Tibial artery (tissue), 4 donors: ENCODE measurements at regions not wholly inside any gene's neighbourhood (a gene's known extent, or its start where the extent isn't known, plus 50 kb on each side); places are given as distances from the start of the nearest gene placed in this dataset.
A peak's percentile ranks its signal among the peaks of the same experiment; 100 is the strongest.

Source experiments
- DNase-seq, 2 donors: peaks; one replicate each; pipeline ENCODE4 v3.0.0-alpha.2; 2019
- H3K27ac ChIP-seq, 2 donors: fragments of 200-600 bp; sonication (generic) in 1 of 2; 1 replicate in 1 of 2; 2 replicates in 1 of 2; pipeline ENCODE4 v1.5.1; 2018 to 2019; ENCODE audit warnings: mild to moderate bottlenecking in 1 of 2
- H3K27me3 ChIP-seq, 2 donors: fragments of 200-600 bp; sonication (generic) in 1 of 2; one replicate each; pipeline versions ENCODE4 v1.5.1 to v1.6.0; 2016 to 2019
- H3K36me3 ChIP-seq, 3 donors: fragments of 200-600 bp; sonication (generic) in 2 of 3; one replicate each; pipeline ENCODE4 v1.5.1; 2016 to 2019; ENCODE audit warnings: mild to moderate bottlenecking in 2 of 3
- H3K4me1 ChIP-seq, 4 donors: fragments of 200-600 bp; sonication (generic) in 2 of 4; 1 replicate in 3 of 4; 2 replicates in 1 of 4; pipeline ENCODE4 v1.5.1; 2016 to 2019
- H3K4me3 ChIP-seq, 2 donors: fragments of 200-600 bp; sonication (generic) in 1 of 2; 1 replicate in 1 of 2; 2 replicates in 1 of 2; pipeline ENCODE4 v1.5.1; 2018 to 2019; ENCODE audit warnings: mild to moderate bottlenecking in 2 of 2
- H3K9me3 ChIP-seq, 3 donors: fragments of 200-600 bp; sonication (generic) in 1 of 3; one replicate each; pipeline ENCODE4 v1.5.1; 2016 to 2019
- intact Hi-C: fragments of 100-400 bp; cut with DNase I; formaldehyde crosslinking; loops from one replicate; pipeline ENCODE4 v1.15.0; 2023; ENCODE audit warnings: low total_unique reads
- TF ChIP-seq, protein P1 (sequence below), 2 experiments: fragments of 200-600 bp in 1 of 2; fragments of 450-650 bp in 1 of 2; IDR thresholded peaks; one replicate each; pipeline ENCODE4 v1.5.1; 2017 to 2019; ENCODE audit warnings: antibody characterized with exemption in 2 of 2, mild to moderate bottlenecking in 1 of 2, moderate library complexity in 1 of 2

DNA sequence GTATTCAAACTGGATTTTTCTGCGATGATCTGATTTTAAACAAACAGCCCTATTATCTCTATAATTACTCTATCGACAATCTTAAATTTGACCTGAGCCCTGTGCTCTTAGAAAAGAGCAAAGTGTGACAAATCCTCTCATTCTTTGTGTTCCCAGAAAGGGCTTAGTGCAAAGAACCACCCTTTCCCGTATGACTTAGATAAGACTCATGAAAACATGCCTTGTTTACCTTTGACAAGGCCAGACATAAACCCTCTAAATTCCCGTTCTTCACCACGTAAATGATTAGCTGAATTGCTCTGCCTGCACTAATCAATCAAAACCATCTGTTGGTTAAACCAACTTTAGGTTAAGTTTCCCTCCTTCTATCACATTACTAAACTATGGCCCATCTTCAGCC lies 285.7 kb upstream of the SEL1L start:
- intact Hi-C loops: no loop called here
- no peak overlapping the region for H3K27ac ChIP-seq
- TF ChIP-seq, protein P1, sequence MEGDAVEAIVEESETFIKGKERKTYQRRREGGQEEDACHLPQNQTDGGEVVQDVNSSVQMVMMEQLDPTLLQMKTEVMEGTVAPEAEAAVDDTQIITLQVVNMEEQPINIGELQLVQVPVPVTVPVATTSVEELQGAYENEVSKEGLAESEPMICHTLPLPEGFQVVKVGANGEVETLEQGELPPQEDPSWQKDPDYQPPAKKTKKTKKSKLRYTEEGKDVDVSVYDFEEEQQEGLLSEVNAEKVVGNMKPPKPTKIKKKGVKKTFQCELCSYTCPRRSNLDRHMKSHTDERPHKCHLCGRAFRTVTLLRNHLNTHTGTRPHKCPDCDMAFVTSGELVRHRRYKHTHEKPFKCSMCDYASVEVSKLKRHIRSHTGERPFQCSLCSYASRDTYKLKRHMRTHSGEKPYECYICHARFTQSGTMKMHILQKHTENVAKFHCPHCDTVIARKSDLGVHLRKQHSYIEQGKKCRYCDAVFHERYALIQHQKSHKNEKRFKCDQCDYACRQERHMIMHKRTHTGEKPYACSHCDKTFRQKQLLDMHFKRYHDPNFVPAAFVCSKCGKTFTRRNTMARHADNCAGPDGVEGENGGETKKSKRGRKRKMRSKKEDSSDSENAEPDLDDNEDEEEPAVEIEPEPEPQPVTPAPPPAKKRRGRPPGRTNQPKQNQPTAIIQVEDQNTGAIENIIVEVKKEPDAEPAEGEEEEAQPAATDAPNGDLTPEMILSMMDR (IDR thresholded peaks at IDR 0.05): no peak
- no peaks in the 10 kb centered on the region for H3K36me3 ChIP-seq
- H3K9me3 ChIP-seq: no peaks in the 10 kb centered on the region
- no peak for DNase-seq
- H3K4me1 ChIP-seq: no peaks in the 10 kb centered on the region
- no peaks in the 10 kb centered on the region for H3K27me3 ChIP-seq
- H3K4me3 ChIP-seq: no peak overlapping the region

DNA sequence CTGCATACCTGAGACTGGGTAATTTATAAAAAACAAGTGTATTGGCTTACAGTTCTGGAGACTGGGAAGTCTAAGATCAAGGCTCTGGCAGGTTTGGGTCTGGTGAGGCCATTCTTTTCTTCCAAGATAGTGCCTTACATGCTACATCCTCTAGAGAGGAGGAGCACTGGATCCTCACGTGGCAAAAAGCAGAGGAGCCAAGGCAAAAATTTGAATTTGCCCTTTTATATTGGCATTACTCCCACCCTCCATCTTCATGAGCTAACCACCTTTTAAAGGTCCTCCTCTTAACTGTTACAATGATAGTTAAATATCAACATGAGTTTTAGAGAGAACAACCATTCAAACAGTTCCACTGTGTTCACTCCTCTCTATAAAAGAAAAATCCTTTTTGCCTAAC lies 286.3 kb upstream of the SEL1L start:
- no peaks in the 10 kb centered on the region for H3K9me3 ChIP-seq
- TF ChIP-seq, protein P1 (IDR thresholded peaks at IDR 0.05): no peak
- no peaks in the 10 kb centered on the region for H3K27me3 ChIP-seq
- H3K36me3 ChIP-seq: no peaks in the 10 kb centered on the region
- no peak for DNase-seq
- H3K4me1 ChIP-seq: no peaks in the 10 kb centered on the region
- H3K4me3 ChIP-seq: no peak overlapping the region
- intact Hi-C loops: no loop called here
- no peak overlapping the region for H3K27ac ChIP-seq

DNA sequence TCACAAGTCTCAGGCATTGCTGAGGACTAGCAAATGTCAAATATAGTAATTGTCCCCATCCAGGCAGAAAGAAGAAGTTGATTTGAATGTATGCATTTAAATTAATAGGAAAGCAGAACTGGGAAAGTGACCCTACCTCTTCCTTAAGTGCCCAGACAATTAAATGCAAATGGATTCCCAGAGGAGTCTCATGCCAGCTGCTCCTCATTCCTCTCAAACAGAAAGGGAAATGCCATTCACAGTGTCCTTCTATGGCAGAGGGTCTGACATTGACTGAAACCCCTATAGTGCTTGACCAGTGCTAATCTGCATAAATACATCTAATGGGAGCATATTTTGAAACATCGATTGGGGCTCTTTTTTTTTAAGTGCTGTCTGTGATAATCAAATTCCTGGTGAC lies 292.4 kb upstream of the SEL1L start:
- intact Hi-C loops: no loop called here
- no peaks in the 10 kb centered on the region for H3K9me3 ChIP-seq
- no peaks in the 10 kb centered on the region for H3K4me1 ChIP-seq
- H3K27ac ChIP-seq: no peak overlapping the region
- H3K4me3 ChIP-seq: no peak overlapping the region
- H3K36me3 ChIP-seq: no peaks in the 10 kb centered on the region
- no peaks in the 10 kb centered on the region for H3K27me3 ChIP-seq
- DNase-seq: no peak
- TF ChIP-seq, protein P1 (IDR thresholded peaks at IDR 0.05): no peak

DNA sequence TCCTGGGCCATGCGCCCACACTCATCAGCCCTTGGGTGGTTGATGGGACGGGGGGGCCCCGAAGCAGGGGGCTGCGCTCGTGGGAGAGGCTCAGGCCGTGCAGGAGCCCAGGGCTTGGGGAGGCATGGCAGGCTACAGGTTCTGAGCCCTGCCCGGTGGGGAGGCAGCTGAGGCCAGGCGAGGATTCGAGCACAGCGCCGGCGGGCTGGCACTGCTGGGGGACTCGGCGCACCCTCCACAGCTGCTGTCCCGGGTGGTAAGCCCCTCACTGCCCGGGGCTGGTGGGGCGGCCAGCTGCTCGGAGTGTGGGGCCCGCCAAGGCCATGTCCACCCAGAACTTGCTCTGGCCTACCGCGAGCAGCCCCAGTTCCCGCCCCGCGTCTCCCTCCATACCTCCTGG lies 295.8 kb upstream of the SEL1L start:
- no peaks in the 10 kb centered on the region for H3K36me3 ChIP-seq
- no peak for DNase-seq
- no peak overlapping the region for H3K27ac ChIP-seq
- H3K27me3 ChIP-seq: no peaks in the 10 kb centered on the region
- H3K4me3 ChIP-seq: no peak overlapping the region
- TF ChIP-seq, protein P1 (IDR thresholded peaks at IDR 0.05): no peak
- no peaks in the 10 kb centered on the region for H3K4me1 ChIP-seq
- intact Hi-C loops: no loop called here
- H3K9me3 ChIP-seq: no peaks in the 10 kb centered on the region

DNA sequence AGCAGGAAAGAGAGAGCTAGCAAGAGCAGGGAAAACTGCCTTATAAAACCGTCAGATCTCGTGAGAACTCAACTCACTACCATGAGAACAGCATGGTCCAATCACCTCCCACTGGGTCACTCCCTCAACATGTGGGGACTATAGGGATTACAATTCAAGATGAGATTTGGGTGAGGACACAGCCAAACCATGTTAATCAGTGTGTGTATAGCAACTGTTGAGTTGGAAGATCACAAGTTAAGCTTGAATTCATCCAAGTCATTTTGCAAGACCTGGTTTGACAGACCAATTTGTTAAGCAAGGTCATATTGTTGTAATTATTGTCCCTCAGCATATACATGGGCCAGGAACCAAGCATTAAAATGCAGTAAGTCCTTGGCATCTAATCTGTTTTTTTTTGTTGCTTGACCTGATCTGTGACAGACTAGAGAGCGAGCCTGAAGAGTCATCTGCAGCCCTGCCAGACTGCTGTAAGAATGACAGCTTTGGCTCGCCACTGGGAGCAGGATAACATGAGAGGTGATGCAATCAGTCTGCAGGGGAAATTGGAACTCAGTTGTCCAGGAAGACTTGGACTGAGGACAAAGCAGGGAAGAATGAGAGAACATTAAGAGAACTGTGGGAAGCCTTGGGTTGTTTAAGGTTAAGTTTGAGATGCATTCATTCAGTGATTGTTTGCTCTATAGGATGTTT lies 297.6 kb upstream of the SEL1L start:
- Histone ChIP-seq H3K27me3 (no peaks in the 10 kb centered on the region), H3K4me1 (no peaks in the 10 kb centered on the region), H3K36me3 (no peaks in the 10 kb centered on the region), H3K4me3 (no peak overlapping the region), H3K9me3 (peaks cover 0 to 10% (median 10%) of the 10 kb centered on the region in 3 donors), H3K27ac (no peak overlapping the region)
- TF ChIP-seq, protein P1 (IDR thresholded peaks at IDR 0.05): no peak
- DNase-seq: peak; percentile 69 to 72
- intact Hi-C loops: no loop called here

DNA sequence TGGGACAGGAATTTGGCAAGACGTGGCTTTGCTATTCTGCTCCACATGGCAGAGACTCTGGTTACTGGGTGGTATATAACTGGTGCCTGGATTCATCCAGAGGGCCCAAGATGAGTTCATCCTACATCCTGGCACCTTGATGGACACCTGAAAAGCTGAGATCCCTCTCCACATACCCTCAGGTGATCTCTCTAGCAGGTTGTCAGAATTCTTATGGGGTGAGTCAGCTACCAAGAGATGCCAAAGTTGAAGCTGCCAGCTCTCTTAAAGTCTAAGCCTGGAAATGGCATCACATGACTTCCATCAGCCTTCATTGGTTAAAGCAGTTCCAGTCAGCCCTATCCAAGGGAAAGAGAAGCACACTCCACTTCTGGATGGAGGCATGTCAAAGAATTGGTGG lies 300.7 kb upstream of the SEL1L start:
- intact Hi-C loops: no loop called here
- Histone ChIP-seq H3K27me3 (no peaks in the 10 kb centered on the region), H3K4me1 (no peaks in the 10 kb centered on the region), H3K27ac (no peak overlapping the region), H3K4me3 (no peak overlapping the region), H3K9me3 (peaks cover 0 to 17% (median 15%) of the 10 kb centered on the region in 3 donors), H3K36me3 (no peaks in the 10 kb centered on the region)
- DNase-seq: no peak
- TF ChIP-seq, protein P1 (IDR thresholded peaks at IDR 0.05): no peak
